ENCODE measurements at regions not wholly inside any gene's neighbourhood (a gene's known extent, or its start where the extent isn't known, plus 50 kb on each side); places are given as distances from the start of the nearest gene placed in this dataset.

- TF ChIP-seq CTCF (IDR thresholded peaks at IDR 0.05; ENCODE audit: insufficient read depth, low read length), result no peak
- TF ChIP-seq POLR2AphosphoS5 (IDR thresholded peaks at IDR 0.05; ENCODE audit: low read depth), result no peak
- TF ChIP-seq REST (IDR thresholded peaks at IDR 0.05; ENCODE audit: insufficient replicate concordance, low read depth), result no peak
- TF ChIP-seq GABPA (IDR thresholded peaks at IDR 0.05; ENCODE audit: low read depth), result no peak
- TF ChIP-seq SPI1 (IDR thresholded peaks at IDR 0.05; ENCODE audit: borderline replicate concordance, low read depth), result no peak
Observed at GRCh38 chr10:113326160-113327111, 226.4 kb upstream of the HABP2 start.

Measured in HL-60 (cell line).